H9 (cell line): ENCODE measurements at regions not wholly inside any gene's neighbourhood (a gene's known extent, or its start where the extent isn't known, plus 50 kb on each side); places are given as distances from the start of the nearest gene placed in this dataset.

Experiments used
- DNase-seq: peaks from one replicate; pipeline ENCODE4 v3.0.0-alpha.2; 2017
- H2AFZ ChIP-seq: one replicate; pipeline ENCODE4 v1.6.1; 2013; ENCODE audit warnings: mild to moderate bottlenecking, low read length, control low read depth, moderate library complexity
- H2AK5ac ChIP-seq: 2 replicates; pipeline ENCODE4 v1.6.1; 2013; ENCODE audit warnings: low read length, control low read depth, mixed read lengths; ENCODE audit not compliant: insufficient read length
- H2BK120ac ChIP-seq: one replicate; pipeline ENCODE4 v1.6.1; 2013; ENCODE audit warnings: low read depth, mild to moderate bottlenecking, low read length, control low read depth, inconsistent platforms; ENCODE audit not compliant: poor library complexity, severe bottlenecking
- H2BK12ac ChIP-seq: 2 replicates; pipeline ENCODE4 v1.6.1; 2013; ENCODE audit warnings: low read length, control low read depth, mixed read lengths, low read depth; ENCODE audit not compliant: insufficient read length
- H2BK15ac ChIP-seq: 2 replicates; pipeline ENCODE4 v1.6.1; 2013; ENCODE audit warnings: low read depth, low read length, control low read depth
- H2BK20ac ChIP-seq: one replicate; pipeline ENCODE4 v1.6.1; 2013; ENCODE audit warnings: low read depth, mild to moderate bottlenecking, low read length, control low read depth, inconsistent platforms; ENCODE audit not compliant: poor library complexity, severe bottlenecking
- H2BK5ac ChIP-seq: 2 replicates; pipeline ENCODE4 v1.6.1; 2013; ENCODE audit warnings: low read length, control low read depth, mixed read lengths; ENCODE audit not compliant: insufficient read length
- H3K14ac ChIP-seq: 2 replicates; pipeline ENCODE4 v1.6.1; 2013; ENCODE audit warnings: low read length, control low read depth; ENCODE audit not compliant: insufficient read depth
- H3K18ac ChIP-seq: 2 replicates; pipeline ENCODE4 v1.6.1; 2013; ENCODE audit warnings: low read depth, mild to moderate bottlenecking, mixed read lengths, low read length, control low read depth; ENCODE audit not compliant: insufficient read length
- H3K23ac ChIP-seq: 2 replicates; pipeline ENCODE4 v1.6.1; 2013; ENCODE audit warnings: low read length, control low read depth, mixed read lengths, low read depth; ENCODE audit not compliant: insufficient read length
- H3K23me2 ChIP-seq: 2 replicates; pipeline ENCODE4 v1.6.1; 2013; ENCODE audit warnings: low read depth, mild to moderate bottlenecking, mixed read lengths, low read length, control low read depth; ENCODE audit not compliant: insufficient read length, poor library complexity, severe bottlenecking
- H3K27ac ChIP-seq: 2 replicates; pipeline ENCODE4 v1.5.1; 2013; ENCODE audit warnings: low read length, control low read depth, mixed read lengths, low read depth; ENCODE audit not compliant: insufficient read length
- H3K27me3 ChIP-seq: 2 replicates; pipeline ENCODE4 v1.6.1; 2013; ENCODE audit warnings: low read length, control low read depth, inconsistent platforms; ENCODE audit not compliant: insufficient read depth
- H3K4ac ChIP-seq: 2 replicates; pipeline ENCODE4 v1.6.1; 2013; ENCODE audit warnings: low read depth, mild to moderate bottlenecking, control low read depth, inconsistent platforms, low read length, moderate library complexity
- H3K4me1 ChIP-seq: 2 replicates; pipeline ENCODE4 v1.6.1; 2013; ENCODE audit warnings: low read length, control low read depth, inconsistent platforms; ENCODE audit not compliant: insufficient read depth
- H3K4me2 ChIP-seq: 2 replicates; pipeline ENCODE4 v1.6.1; 2013; ENCODE audit warnings: low read length, control low read depth, mixed read lengths; ENCODE audit not compliant: insufficient read length, insufficient read depth
- H3K56ac ChIP-seq: 2 replicates; pipeline ENCODE4 v1.6.1; 2013; ENCODE audit warnings: low read depth, mild to moderate bottlenecking, mixed read lengths, low read length, control low read depth; ENCODE audit not compliant: insufficient read length
- H3K79me1 ChIP-seq: 2 replicates; pipeline ENCODE4 v1.6.1; 2013; ENCODE audit warnings: low read depth, mild to moderate bottlenecking, moderate library complexity, low read length, control low read depth, inconsistent platforms; ENCODE audit not compliant: insufficient read depth, poor library complexity, severe bottlenecking
- H3K79me2 ChIP-seq: 2 replicates; pipeline ENCODE4 v1.6.1; 2013; ENCODE audit warnings: low read length, control low read depth, inconsistent platforms; ENCODE audit not compliant: insufficient read depth
- H3K9ac ChIP-seq: 2 replicates; pipeline ENCODE4 v1.6.1; 2013; ENCODE audit warnings: low read length, control low read depth, mixed read lengths; ENCODE audit not compliant: insufficient read length; ENCODE audit errors: extremely low read depth
- H3K9me3 ChIP-seq: one replicate; pipeline ENCODE4 v1.6.1; 2013; ENCODE audit warnings: low read depth, low read length, inconsistent platforms; ENCODE audit not compliant: control insufficient read depth
- H3T11ph ChIP-seq: one replicate; pipeline ENCODE4 v1.6.1; 2013; ENCODE audit warnings: mild to moderate bottlenecking, low read length, control low read depth, inconsistent platforms
- H4K20me1 ChIP-seq: one replicate; pipeline ENCODE4 v1.6.1; 2013; ENCODE audit not compliant: control insufficient read depth, insufficient read length, insufficient read depth
- H4K5ac ChIP-seq: 2 replicates; pipeline ENCODE4 v1.6.1; 2013; ENCODE audit warnings: low read depth, mild to moderate bottlenecking, mixed read lengths, low read length, control low read depth; ENCODE audit not compliant: insufficient read length
- H4K8ac ChIP-seq: replicated peaks from 2 replicates; pipeline ENCODE4 v1.6.1; 2013; ENCODE audit warnings: low read length, control low read depth, mixed read lengths, low read depth; ENCODE audit not compliant: insufficient read length
- H4K91ac ChIP-seq: 2 replicates; pipeline ENCODE4 v1.6.1; 2013; ENCODE audit warnings: low read depth, mild to moderate bottlenecking, moderate library complexity, mixed read lengths, low read length, control low read depth; ENCODE audit not compliant: insufficient read length
- H3K27ac Mint-ChIP-seq, 3 experiments: 2 replicates in 2 of 3; 3 replicates in 1 of 3; pipeline ENCODE4 v1.8.0; 2020 to 2021; ENCODE audit warnings: mixed read lengths in 3 of 3, mild to moderate bottlenecking in 1 of 3, moderate library complexity in 1 of 3
- H3K27me3 Mint-ChIP-seq: 2 replicates; pipeline ENCODE4 v1.8.0; 2021; ENCODE audit warnings: low read depth, mild to moderate bottlenecking, moderate library complexity, mixed read lengths
- H3K36me3 Mint-ChIP-seq, 3 experiments: 2 replicates in 2 of 3; 3 replicates in 1 of 3; pipeline ENCODE4 v1.8.0; 2020 to 2021; ENCODE audit warnings: low read depth in 3 of 3, mixed read lengths in 3 of 3; ENCODE audit not compliant: insufficient read depth in 1 of 3
- H3K4me1 Mint-ChIP-seq, 2 experiments: 2 replicates each; pipeline ENCODE4 v1.8.0; 2020; ENCODE audit warnings: mixed read lengths in 2 of 2
- H3K4me3 Mint-ChIP-seq, 2 experiments: 2 replicates in 1 of 2; 3 replicates in 1 of 2; pipeline ENCODE4 v1.8.0; 2020 to 2021; ENCODE audit warnings: mild to moderate bottlenecking in 2 of 2, mixed read lengths in 2 of 2, moderate library complexity in 1 of 2
- H3K9me3 Mint-ChIP-seq, 2 experiments: 2 replicates in 1 of 2; 3 replicates in 1 of 2; pipeline ENCODE4 v1.8.0; 2020; ENCODE audit warnings: mild to moderate bottlenecking in 2 of 2, mixed read lengths in 2 of 2, moderate library complexity in 1 of 2
- CTCF ChIP-seq: fragments of 200-600 bp; sonication (generic); conservative IDR thresholded peaks from 3 replicates; pipeline ENCODE4 v1.8.0; 2021; ENCODE audit warnings: antibody characterized with exemption, mild to moderate bottlenecking
- WGBS: extraction: QIAGEN DNeasy Blood & Tissue Kit; methylation state at CpG from one replicate; pipeline ENCODE4 v1.1.7; 2013; ENCODE audit warnings: missing lambda C conversion rate, low lambda C conversion rate, mixed read lengths; ENCODE audit not compliant: insufficient read length; ENCODE audit errors: extremely low coverage; 5-methylcytosine and 5-hydroxymethylcytosine counted together

- Histone ChIP-seq H2BK5ac (no peak overlapping the region), H4K91ac (no peak overlapping the region), H3K9ac (no peak overlapping the region), H2BK15ac (no peak overlapping the region), H2AFZ (no peak overlapping the region), H3K4me2 (no peak overlapping the region), H3T11ph (no peak overlapping the region), H3K79me2 (no peaks in the 10 kb centered on the region), H3K27me3 (no peaks in the 10 kb centered on the region), H3K18ac (no peak overlapping the region), H4K5ac (no peak overlapping the region), H2BK120ac (no peak overlapping the region), H3K79me1 (no peaks in the 10 kb centered on the region), H3K27ac (no peak overlapping the region), H2AK5ac (no peak overlapping the region), H3K9me3 (no peaks in the 10 kb centered on the region), H4K8ac (no peak overlapping the region), H3K23ac (no peak overlapping the region), H2BK12ac (no peak overlapping the region), H3K14ac (no peak overlapping the region), H3K4me1 (no peaks in the 10 kb centered on the region), H4K20me1 (no peaks in the 10 kb centered on the region), H3K4ac (no peak overlapping the region), H3K23me2 (no peaks in the 10 kb centered on the region), H3K56ac (no peak overlapping the region), H2BK20ac (no peak overlapping the region)
- no peaks in the 10 kb centered on the region for H3K27me3 Mint-ChIP-seq
- no CpG with 5 or more reads among the region's 12 CpGs for WGBS
- TF ChIP-seq CTCF = no peak
- DNase-seq = no peak
- no peaks in the 10 kb centered on the region for H3K4me1 Mint-ChIP-seq
- H3K9me3 Mint-ChIP-seq = no peaks in the 10 kb centered on the region
- no peak overlapping the region for H3K4me3 Mint-ChIP-seq
- H3K36me3 Mint-ChIP-seq = no peaks in the 10 kb centered on the region
- H3K27ac Mint-ChIP-seq = peak overlapping the region in 1 of 3 experiments; percentile 69; a peak in 2 of 7 replicates
Measured at GRCh38 chr3:124658270-124658669, 72.0 kb upstream of the UMPS start.
